SKM-1 (cell line): ENCODE measurements at regions not wholly inside any gene's neighbourhood (a gene's known extent, or its start where the extent isn't known, plus 50 kb on each side); places are given as distances from the start of the nearest gene placed in this dataset.

Experiments used
- DNase-seq: peaks from one replicate; lab custom pipeline; 2025; ENCODE audit not compliant: unreplicated experiment; lab: John Stamatoyannopoulos, UW

- no peak for DNase-seq
Observed at GRCh38 chr2:160909781-160910242, 250.4 kb upstream of the TANK start.

GRCh38 chr2:160910681-160911080 is 249.5 kb upstream of the TANK start:
- DNase-seq = no peak

- DNase-seq = no peak
Observed at GRCh38 chr2:160911258-160911657, 249.0 kb upstream of the TANK start.

- DNase-seq = no peak
Observed at GRCh38 chr2:160912276-160912675, 248.0 kb upstream of the TANK start.

- DNase-seq = no peak
Observed at GRCh38 chr2:160913323-160913722, 246.9 kb upstream of the TANK start.

- DNase-seq = no peak
Observed at GRCh38 chr2:160914217-160914616, 246.0 kb upstream of the TANK start.

GRCh38 chr2:160916300-160916699 is 243.9 kb upstream of the TANK start:
- no peak for DNase-seq

GRCh38 chr2:160917850-160918249 is 242.4 kb upstream of the TANK start:
- no peak for DNase-seq

- DNase-seq = no peak
Observed at GRCh38 chr2:160918258-160918657, 242.0 kb upstream of the TANK start.

- DNase-seq = peak; percentile 16
Observed at GRCh38 chr2:160918906-160919503, 241.2 kb upstream of the TANK start.

- DNase-seq = no peak
Observed at GRCh38 chr2:160920061-160920460, 240.2 kb upstream of the TANK start.

GRCh38 chr2:160920791-160921303 is 239.4 kb upstream of the TANK start:
- DNase-seq = no peak

- DNase-seq = no peak
Observed at GRCh38 chr2:160921386-160921964, 238.8 kb upstream of the TANK start.

GRCh38 chr2:160924936-160925353 is 235.3 kb upstream of the TANK start:
- DNase-seq = no peak

- no peak for DNase-seq
Observed at GRCh38 chr2:160925956-160926355, 234.3 kb upstream of the TANK start.

- DNase-seq = no peak
Observed at GRCh38 chr2:160927324-160927723, 232.9 kb upstream of the TANK start.

- DNase-seq = no peak
Observed at GRCh38 chr2:160928854-160929301, 231.3 kb upstream of the TANK start.

GRCh38 chr2:160931531-160931930 is 228.7 kb upstream of the TANK start:
- no peak for DNase-seq

GRCh38 chr2:160932960-160933359 is 227.3 kb upstream of the TANK start:
- DNase-seq = no peak

GRCh38 chr2:160934263-160934662 is 226.0 kb upstream of the TANK start:
- no peak for DNase-seq

- DNase-seq = no peak
Observed at GRCh38 chr2:160934991-160935390, 225.2 kb upstream of the TANK start.

- DNase-seq = no peak
Observed at GRCh38 chr2:160936044-160936806, 224.0 kb upstream of the TANK start.
